Pons (tissue), 1 donor: ENCODE measurements at regions not wholly inside any gene's neighbourhood (a gene's known extent, or its start where the extent isn't known, plus 50 kb on each side); places are given as distances from the start of the nearest gene placed in this dataset.

Experiments
- DNase-seq: peaks from one replicate; pipeline ENCODE4 v3.0.0-alpha.2; 2016; ENCODE audit warnings: low spot score

DNA sequence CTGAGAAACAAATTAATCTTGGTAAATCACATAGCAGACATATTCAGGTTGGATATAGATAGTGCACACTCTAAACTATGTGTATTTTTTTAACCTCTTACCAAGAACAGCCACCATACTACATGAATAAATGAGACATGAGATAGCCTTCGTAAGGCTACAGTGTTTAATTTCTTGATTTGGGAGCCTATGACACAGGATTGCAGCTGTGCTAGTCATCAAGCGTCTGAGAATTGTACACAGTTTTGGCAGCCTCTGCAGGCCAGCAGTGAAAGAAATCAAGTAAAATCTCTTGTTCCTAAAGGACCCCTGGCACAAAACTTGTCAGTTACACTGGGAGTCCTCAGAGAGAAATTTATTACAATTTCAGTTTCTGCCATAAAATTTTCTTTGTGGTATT lies 236.1 kb downstream of the C12orf50 start:
- DNase-seq, result no peak

DNA sequence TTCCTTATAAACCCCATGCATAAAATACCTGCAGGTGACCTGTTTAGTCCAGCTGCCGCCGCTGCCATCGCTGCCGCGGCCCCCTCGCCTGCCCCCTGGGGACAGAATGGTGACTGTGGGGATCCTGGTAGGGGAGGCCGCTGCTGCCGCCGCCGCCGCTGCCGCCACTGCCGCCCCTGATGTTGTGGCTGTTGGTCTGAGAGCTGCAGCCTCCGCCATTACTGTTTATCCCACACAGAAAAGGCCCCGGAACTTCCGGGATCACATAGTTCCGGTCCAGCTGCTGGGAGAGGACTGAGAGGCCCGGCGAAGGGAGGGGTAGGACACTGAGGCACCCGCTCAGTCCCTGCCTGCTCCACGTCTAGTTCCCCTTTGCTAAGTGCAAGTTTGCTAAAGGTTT lies 244.9 kb downstream of the C12orf50 start:
- DNase-seq, result no peak

DNA sequence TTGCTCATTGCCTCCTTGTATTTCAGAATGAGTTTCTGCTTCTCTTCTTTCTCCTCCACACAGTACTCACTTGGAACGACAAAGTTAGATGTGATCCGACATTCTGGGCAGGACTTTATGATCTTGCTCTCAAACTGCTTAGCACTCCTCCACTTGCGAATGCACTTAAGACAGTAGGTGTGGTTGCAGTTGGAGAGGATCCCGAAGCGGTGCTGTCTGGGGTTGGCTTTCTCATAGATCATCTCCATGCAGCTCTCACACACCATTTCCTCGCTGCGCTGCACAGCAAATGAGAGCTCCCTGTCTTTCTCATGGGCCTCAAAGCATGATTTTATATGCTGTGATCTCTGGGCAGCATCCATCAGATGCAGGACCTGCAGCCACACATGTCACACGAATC lies 245.7 kb downstream of the C12orf50 start:
- DNase-seq, result no peak

DNA sequence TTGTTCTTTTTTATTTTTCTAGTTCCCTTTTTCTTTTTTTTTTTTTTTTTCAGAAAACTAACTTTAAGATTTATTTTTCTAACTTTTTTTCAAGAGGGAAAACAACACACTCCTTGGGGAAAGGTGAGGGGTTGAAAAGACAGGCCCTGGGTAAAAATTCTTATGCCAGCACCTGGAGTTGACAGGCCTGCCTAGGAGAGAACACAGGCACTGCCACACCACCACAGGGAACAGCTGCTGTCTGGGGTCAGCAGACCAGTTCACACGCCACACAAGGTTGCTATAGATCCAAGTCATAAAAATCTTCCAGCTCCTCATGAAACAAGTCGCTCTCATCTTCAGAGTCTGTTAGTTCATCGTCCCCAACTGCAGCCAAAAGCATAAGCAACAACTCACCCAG lies 246.4 kb downstream of the C12orf50 start:
- no peak for DNase-seq

DNA sequence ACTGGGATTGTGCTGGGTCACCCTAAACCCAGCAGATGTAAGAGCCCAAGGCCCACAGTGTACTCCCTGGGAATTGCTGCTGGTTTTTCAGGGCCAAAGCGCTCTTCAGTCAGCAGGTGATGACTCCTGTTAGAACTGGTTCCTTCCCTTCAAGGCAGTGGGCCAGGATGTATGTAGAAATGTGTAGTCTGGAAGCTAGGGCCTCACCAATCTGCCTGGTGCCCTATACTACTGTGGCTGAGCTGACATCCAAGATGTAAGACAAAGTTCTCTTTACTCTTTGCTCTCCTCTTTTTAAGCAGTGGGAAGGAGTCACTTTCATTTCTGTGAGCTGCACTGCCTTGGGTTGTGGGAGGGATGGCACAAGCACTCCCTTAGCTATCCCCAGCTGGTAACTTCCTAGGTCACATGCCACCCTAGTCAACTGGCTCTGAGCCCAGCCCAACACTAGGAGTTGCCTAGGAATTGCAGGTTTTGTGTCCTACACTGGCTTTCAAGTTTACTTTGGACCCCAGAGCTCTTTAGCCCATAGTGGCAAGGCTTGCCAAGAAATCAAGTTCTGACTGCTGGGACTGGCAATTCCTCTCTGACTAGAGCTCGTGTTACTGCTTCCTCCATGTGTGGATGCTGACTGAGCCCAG lies 249.2 kb downstream of the C12orf50 start:
- DNase-seq, result no peak

DNA sequence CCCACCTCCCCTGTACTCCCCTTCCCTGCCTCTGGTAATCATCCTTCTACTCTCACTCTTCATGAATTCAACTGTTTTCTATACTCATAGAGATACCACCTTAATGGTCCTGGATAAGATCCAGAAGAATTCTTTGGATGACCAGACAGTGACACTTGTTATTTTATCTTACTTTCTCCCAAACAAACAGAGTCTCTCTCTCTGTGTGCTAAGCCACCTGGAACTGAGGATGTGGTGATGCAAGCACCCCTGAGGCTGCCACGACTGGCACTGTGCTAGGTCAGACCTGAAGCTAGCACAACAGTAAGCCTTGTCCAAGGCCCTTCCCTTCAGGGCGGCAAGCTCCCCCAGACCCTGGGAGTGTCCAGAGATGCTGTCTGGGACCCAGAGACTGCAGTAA lies 250.2 kb downstream of the C12orf50 start:
- no peak for DNase-seq

DNA sequence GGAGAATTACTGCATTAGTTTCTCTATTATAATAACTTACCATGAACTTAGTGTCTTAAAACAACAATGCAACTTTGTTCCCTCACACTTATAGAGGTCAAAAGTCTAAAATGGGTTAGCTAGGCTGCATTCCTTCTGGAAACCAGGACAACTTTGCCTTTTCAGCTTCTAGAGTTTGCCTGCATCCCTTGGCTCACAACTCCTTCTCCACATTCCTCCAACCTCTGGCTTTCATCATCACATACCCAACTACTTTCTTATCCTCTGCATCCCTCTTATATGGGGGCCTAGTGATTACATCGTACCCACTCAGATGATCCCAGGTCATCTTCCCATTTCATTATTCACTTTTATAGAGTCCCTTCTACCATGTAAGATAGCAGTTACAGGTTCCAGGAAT lies 251.1 kb downstream of the C12orf50 start:
- DNase-seq, result no peak

DNA sequence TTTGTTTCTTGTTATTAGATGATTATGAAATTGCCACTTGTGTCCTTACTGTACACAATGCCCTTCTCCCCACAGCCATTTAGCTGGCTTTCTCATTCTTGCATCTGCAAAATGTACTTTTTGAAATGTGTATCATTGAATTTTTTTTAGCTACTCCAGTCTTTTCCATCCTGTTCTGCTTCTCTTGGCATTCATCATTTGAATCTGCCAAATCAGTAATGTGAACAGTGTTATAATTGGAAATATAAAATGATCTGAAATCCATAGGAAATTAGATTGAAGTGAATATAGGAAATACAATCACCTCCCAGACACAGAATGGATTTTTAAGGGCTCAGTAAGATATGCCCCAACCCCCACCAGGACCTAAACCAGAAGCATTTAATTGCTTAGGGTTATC lies 253.4 kb downstream of the C12orf50 start:
- DNase-seq, result no peak

DNA sequence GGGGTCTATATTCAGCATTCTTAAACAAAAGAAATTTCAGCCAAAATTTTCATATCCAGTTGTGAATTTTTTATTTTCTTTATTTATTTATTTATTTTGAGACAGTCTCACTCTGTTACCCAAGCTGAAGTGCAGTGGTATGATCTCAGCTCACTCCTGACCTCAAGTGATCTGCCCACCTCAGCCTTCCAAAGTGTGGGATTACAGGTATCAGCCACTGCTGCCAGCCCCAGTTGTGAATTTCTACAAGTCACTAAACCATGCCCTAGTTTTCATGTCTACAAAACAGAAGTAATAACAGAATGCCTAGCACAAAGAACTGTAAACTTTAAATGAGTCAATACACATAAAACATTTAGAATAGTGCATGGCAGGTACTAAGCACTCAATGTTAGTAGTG lies 254.2 kb downstream of the C12orf50 start:
- DNase-seq, result no peak

DNA sequence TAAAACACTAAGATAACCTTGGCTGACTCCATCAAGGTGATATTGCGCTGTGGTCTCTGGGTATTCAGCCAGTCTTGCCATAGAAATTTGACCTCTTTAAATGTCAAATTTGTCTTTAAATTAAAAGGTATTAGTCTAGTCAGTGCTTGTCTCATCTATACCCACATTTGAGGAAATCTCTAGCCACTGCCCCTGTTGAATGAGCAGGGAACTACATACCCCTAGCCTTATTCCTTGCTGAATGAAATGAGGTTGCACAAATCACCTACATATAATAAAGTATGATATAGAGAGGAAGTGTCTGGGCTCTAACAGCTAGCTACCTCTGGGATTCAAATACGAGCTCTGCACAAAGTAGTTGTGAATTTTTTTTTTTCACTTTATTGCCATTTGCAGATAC lies 256.8 kb downstream of the C12orf50 start:
- DNase-seq, result no peak

DNA sequence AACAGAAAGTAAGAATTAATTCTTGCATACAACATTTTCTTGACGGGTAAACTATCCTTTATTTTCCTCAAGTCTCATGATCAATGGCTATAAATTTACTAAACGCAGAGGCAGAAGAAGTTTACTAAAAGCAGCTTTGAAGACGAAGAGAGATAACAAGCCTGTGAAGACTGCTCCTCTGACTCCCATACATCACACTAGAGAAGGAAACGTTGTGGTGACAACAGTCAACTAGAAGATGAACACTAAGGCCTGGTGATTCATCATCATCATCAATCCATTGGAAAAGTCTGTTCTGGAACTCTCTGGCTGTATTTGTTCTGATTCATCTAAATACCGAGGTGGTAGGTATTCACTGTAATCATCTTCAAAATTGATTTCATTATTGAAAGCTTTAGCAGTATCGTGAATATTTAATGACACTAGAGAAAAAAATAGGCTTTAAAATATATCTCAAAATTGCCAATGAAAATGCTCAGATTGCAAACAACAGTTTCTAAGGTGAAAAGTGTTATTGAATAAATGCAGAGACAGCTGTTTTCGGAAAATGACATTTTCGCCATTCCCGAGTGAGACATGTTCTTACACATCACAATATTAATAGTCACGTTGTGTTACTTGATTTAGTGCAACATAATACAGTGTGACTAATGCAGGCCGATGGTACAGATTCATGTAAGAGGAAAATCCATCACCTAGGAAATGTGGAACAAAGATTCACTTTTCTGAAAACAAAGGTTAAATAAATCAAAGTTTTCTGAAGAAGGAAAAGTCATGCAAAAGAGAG lies 260.5 kb downstream of the C12orf50 start:
- DNase-seq, result no peak

DNA sequence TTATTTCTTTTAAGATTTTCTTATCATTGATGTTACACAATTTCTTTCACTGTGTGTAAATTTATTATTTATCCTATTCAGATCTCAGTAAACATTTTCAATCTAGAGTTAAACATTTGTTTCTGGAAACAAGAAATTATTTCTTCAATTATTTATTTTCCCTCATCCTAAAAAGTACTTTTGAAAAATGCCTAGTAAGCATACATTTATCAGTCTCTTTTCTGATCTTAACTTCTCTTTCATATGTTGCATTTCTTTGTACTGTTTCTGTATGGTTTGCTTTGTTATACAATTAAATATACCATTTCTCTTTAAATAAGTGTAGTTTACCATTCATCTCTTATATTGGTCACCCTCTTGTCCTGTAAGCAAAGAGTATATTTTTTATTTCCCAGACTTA lies 263.2 kb downstream of the C12orf50 start:
- DNase-seq, result no peak

DNA sequence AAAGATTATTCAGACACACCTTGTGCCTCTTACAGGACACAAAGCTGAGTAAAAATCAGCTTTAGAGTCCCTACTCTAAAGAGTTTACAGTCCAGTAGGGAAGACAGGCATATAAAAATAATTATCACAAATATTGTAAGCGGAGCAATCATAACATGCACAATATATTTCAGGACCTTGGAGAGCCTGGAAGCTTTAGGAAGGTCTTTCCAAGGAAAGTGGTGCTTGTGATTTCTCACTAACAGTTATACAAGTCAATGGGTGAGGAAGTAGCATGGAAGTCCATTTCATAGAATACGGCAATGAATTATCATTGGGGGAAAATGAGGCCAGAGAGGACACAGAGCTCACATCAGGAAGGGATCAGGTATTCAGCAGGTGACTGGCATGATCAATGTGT lies 268.3 kb downstream of the C12orf50 start:
- DNase-seq, result no peak

DNA sequence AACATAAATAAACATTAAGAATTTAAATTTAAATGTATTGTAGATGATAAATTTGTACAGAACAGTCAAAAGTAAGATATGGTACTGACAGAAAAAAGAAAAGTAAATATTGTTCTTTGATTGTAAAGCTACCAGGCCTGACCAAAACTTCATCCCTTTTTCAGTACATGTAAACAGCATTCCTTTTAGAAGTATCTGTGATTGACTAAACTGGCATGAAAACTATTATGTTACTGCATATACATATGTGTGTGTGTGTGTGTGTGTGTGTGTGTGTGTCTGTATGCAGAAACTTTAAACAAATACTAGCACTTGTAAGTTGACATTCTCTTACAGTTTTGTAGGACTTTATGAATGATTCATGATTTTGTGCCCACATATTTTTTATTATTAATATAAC lies 270.9 kb downstream of the C12orf50 start:
- no peak for DNase-seq

DNA sequence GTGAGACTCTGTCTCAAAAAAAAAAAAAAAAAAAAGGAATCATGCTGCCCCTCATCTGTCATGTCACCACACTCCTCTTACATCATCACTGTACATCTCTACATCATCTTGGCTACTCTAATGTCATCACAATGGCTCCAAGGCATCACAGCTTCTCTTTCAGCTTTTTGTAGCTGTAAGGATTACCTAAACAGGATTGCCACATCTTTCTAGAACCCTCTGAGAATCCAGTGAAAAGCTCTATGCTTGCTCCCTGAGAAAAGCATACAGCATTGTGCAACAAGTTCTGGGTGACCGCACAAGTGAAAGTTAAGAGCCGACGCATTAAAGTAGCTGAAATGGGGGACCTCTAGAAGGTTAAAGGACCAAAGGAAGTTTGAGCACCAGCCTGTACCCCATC lies 272.5 kb downstream of the C12orf50 start:
- no peak for DNase-seq

DNA sequence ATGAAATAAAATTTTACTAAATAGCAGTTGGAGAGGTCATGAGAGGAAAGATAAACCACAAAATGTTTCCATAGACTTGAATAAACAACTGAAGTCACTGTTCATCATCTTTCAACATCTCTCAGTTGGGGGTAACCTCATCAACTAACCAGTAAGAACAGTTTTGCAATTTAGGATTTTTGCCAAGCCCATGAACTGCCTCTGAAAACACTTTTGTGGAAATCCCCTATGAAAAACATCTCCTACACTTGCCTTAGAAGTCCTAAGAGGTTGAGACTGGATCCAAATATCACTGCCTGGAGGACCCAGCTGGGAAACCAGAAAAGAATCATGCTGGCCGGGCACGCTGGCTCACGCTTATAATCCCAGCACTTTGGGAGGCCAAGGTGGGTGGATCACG lies 273.1 kb downstream of the C12orf50 start:
- DNase-seq, result no peak

DNA sequence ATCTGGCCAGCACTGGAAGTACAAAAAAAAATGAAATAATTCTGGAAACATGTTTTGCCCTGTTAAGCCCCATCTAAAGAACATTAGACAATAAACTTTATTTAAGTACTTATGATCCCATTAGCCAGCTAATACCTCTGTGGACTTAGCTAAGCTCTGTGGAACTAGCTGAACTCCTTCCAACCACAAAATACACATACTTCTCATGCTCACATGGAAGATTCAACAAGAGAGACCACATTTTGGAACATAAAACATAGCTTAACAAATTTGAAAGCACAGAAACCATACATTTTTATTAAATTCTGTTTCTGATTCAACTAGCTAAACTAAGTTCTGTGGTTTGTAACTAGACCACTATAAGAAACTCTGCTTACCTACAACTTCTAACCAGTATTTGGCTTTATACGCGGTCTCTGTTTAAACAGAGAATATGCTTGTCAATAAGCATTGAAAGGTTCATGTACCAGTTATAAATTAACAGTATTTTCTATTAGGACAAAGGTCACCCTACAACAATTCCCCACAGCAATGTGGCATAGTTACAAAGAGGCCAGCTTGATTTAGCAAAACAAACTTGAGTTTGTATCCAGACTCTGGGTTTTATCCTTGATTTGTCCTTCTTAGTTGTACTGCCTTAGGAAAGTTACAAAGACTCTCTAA lies 300.1 kb downstream of the C12orf50 start:
- no peak for DNase-seq

DNA sequence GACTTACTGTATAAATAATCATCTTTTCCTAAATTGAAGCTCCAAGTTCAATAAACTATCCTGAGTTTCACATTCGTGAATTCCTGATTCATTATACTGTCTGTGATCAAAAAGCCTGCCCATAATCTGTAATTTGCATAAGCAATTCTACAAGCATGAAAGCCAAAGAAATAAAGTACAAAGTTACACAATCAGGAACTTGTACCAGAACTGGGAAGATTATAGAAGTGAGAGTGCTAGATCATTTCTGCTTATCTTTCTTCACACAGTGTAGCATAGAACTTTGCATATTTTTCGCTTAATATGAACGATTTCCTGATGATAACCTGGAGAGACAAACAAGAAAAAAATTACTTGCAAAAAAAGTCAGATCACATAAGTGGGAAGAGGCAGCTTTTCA lies 308.2 kb downstream of the C12orf50 start:
- DNase-seq, result no peak

DNA sequence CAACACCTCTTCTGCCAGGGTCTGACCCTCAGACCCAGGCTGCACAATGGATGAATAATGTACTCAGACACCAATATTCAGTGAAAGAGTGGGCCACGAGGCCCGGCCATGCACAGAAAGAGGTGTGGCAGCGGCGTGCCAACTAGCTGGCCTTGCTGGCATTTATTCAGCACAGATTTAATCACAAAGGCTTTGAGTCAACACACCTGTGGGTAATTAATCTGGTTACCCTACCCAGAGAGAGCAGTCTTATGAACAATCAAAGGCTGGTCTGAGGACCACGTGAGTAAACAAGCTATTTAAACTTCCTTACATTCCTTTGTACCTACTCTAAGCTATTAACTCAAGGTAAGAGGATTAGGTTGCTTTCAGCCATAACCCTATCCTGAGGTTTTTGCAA lies 324.8 kb downstream of the C12orf50 start:
- DNase-seq, result no peak

DNA sequence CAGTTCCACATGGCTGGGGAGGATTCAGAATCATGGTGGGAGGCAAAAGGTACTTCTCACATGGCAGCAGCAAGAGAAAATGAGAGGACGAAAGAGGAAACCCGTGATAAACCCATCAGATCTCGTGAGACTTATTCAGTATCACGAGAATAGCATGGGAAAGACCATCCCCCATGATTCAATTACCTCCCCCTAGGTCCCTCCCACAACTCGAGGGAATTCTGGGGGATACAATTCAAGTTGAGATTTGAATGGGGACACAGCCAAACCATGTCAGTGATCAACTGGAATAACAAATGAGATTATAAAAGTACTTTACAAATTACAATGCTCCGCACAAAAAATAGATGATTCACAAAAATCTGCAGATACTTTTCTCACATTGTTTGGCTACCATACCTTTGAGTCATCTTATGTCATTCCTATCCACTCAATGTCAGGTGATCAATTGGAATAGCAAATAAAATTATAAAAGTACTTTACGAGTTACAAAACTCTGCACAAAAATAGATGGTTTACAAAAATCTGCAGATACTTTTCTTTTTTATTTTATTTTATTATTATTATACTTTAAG lies 338.9 kb downstream of the C12orf50 start:
- DNase-seq, result no peak

DNA sequence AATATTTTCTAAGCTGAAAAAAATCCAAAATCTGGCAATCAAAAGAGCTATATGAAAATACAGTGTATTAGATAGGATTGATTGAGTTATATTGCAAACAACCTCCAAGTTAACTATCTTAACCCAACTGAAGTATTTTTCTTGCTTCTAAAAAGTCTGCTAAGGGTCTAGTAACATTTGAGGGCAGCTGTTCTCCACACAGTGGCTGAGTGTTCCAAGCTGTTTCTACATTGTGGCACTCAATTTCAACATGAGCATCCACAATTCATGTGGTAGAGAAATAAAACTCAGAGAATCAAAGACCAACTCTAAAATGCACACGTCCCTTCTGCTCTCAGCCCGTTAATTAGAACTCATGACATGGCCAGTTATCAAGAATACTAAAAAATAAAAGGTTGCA lies 340.0 kb downstream of the C12orf50 start:
- no peak for DNase-seq

DNA sequence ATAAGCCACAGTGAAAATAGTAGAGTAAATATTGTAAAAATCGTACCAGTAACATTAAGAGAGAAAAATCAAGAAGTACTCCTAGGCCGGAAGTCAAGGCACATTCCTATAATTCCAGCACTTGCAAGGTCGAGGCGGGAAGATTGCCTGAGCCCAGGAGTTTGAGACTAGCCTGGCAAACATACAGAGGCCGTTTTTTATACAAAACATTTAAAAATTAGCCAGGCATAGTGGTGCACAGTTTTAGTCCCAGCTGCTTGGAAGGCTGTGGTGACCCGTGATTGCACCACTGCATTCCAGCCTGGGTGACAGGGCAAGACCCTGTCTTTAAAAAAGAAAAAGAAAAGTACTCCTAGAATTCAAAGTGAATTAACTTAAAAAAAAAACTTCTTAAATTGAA lies 341.8 kb downstream of the C12orf50 start:
- no peak for DNase-seq

DNA sequence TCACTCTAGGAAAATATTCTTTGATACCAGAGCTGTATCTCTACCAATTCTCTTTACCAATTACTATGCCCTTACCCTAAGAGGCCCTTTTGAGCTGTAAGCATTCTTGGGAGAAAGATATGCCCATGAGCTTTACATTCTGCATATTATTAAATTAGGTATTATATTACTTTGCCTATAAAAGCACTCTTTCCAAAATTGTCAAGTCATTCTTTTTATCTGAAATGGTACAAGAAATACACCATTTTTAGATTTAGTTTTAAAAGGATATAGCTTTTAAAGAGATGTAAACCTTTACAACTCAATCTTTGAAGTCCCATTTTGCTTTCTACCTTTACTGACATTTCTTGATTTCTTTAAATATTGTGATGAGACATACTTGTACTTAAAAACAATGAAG lies 343.5 kb downstream of the C12orf50 start:
- no peak for DNase-seq
